Cardiac muscle cell (in vitro differentiated cells and primary cell): ENCODE measurements at regions not wholly inside any gene's neighbourhood (a gene's known extent, or its start where the extent isn't known, plus 50 kb on each side); places are given as distances from the start of the nearest gene placed in this dataset.
"Not testable (repeated sequence)": the region's sequence is repeated elsewhere in the genome, so short reads cannot be mapped to it uniquely, and the experiment has no call there.

ENCODE experiments used
- DNase-seq, 2 donors: peaks; one replicate each; pipeline versions ENCODE4 v3.0.0 to v3.0.0-alpha.2; 2010 to 2017; ENCODE audit warnings: low read depth in 1 of 2, low spot score in 1 of 2
- H3K27ac ChIP-seq: fragments of 200-600 bp; sonication (generic); 2 replicates; pipeline ENCODE4 v1.5.1; 2016
- H3K27me3 ChIP-seq: fragments of 200-600 bp; sonication (generic); 2 replicates; pipeline ENCODE4 v1.6.0; 2016; ENCODE audit warnings: control low read depth
- H3K36me3 ChIP-seq: fragments of 200-600 bp; sonication (generic); 2 replicates; pipeline ENCODE4 v1.5.1; 2016; ENCODE audit warnings: control low read depth
- H3K4me1 ChIP-seq: fragments of 200-600 bp; sonication (generic); 2 replicates; pipeline ENCODE4 v1.8.1; 2017; ENCODE audit warnings: low read depth, mild to moderate bottlenecking, mixed run types
- H3K4me3 ChIP-seq: fragments of 200-600 bp; sonication (generic); 2 replicates; pipeline ENCODE4 v1.5.1; 2016; ENCODE audit warnings: mild to moderate bottlenecking
- H3K9me3 ChIP-seq: fragments of 200-600 bp; sonication (generic); 2 replicates; pipeline ENCODE4 v1.5.1; 2017; ENCODE audit warnings: low read depth, mild to moderate bottlenecking, control low read depth
- CTCF ChIP-seq: IDR thresholded peaks from 2 replicates; pipeline ENCODE4 v1.5.1; 2012; ENCODE audit warnings: low read depth, mild to moderate bottlenecking, low read length

GRCh38 chr5:25339541-25339940 lies 694.8 kb upstream of the CDH10 start:
- Histone ChIP-seq H3K27me3 (no peaks in the 10 kb centered on the region), H3K36me3 (no peaks in the 10 kb centered on the region), H3K27ac (no peak overlapping the region), H3K9me3 (no peaks in the 10 kb centered on the region), H3K4me1 (no peaks in the 10 kb centered on the region), H3K4me3 (no peak overlapping the region)
- no peak for DNase-seq
- no peak for TF ChIP-seq CTCF

GRCh38 chr5:25334350-25334749 lies 689.6 kb upstream of the CDH10 start:
- no peaks in the 10 kb centered on the region for H3K4me1 ChIP-seq
- no peaks in the 10 kb centered on the region for H3K9me3 ChIP-seq
- no peaks in the 10 kb centered on the region for H3K36me3 ChIP-seq
- TF ChIP-seq CTCF, result no peak
- no peak overlapping the region for H3K4me3 ChIP-seq
- no peaks in the 10 kb centered on the region for H3K27me3 ChIP-seq
- no peak overlapping the region for H3K27ac ChIP-seq
- no peak for DNase-seq

GRCh38 chr5:25330721-25331120 lies 685.9 kb upstream of the CDH10 start:
- Histone ChIP-seq H3K4me3 (no peak overlapping the region), H3K9me3 (no peaks in the 10 kb centered on the region), H3K27ac (no peak overlapping the region), H3K27me3 (no peaks in the 10 kb centered on the region), H3K36me3 (no peaks in the 10 kb centered on the region), H3K4me1 (no peaks in the 10 kb centered on the region)
- no peak for DNase-seq
- no peak for TF ChIP-seq CTCF

GRCh38 chr5:25327172-25327571 lies 682.4 kb upstream of the CDH10 start:
- Histone ChIP-seq H3K4me3 (no peak overlapping the region), H3K4me1 (no peaks in the 10 kb centered on the region), H3K9me3 (no peaks in the 10 kb centered on the region), H3K27me3 (no peaks in the 10 kb centered on the region), H3K36me3 (no peaks in the 10 kb centered on the region), H3K27ac (no peak overlapping the region)
- no peak for TF ChIP-seq CTCF
- no peak for DNase-seq

- Histone ChIP-seq H3K36me3 (no peaks in the 10 kb centered on the region), H3K27ac (no peak overlapping the region), H3K4me3 (no peak overlapping the region), H3K27me3 (no peaks in the 10 kb centered on the region), H3K9me3 (no peaks in the 10 kb centered on the region), H3K4me1 (no peaks in the 10 kb centered on the region)
- TF ChIP-seq CTCF, result no peak
- no peak for DNase-seq
Measured at GRCh38 chr5:25301836-25302235, 657.1 kb upstream of the CDH10 start.

- no peak for DNase-seq
- Histone ChIP-seq H3K27me3 (no peaks in the 10 kb centered on the region), H3K9me3 (no peaks in the 10 kb centered on the region), H3K27ac (no peak overlapping the region), H3K36me3 (no peaks in the 10 kb centered on the region), H3K4me3 (no peak overlapping the region), H3K4me1 (no peaks in the 10 kb centered on the region)
- no peak for TF ChIP-seq CTCF
Measured at GRCh38 chr5:25295067-25295466, 650.3 kb upstream of the CDH10 start.

GRCh38 chr5:25289766-25290165 lies 645.0 kb upstream of the CDH10 start:
- H3K4me1 ChIP-seq, H3K36me3 ChIP-seq, DNase-seq, H3K27me3 ChIP-seq, H3K9me3 ChIP-seq, H3K4me3 ChIP-seq, H3K27ac ChIP-seq: not testable (repeated sequence)
